ENCODE measurements at regions not wholly inside any gene's neighbourhood (a gene's known extent, or its start where the extent isn't known, plus 50 kb on each side); places are given as distances from the start of the nearest gene placed in this dataset.

DNA sequence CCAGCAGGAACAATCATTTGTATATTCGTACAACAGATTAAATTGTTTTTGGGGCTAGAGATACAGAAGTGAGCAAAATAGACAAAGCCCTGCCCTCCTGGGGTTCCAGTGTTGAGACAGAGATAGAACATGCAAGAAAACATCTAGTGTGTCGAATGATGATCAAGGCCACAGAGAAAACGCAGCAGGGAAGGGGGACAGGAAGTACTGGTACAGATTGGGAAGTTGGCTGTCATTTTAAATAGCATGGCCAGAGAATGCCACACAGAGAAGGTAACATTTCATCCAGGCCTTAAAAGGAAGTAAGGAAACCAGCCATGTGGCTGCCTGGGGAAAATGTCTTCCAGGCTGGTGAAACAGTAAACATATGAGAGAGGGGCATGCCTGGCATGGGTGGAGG lies 202.6 kb upstream of the MYLIP start:
- no peaks in the 10 kb centered on the region for H4K20me1 ChIP-seq (ENCODE audit: control insufficient read depth, insufficient read depth)
- ATAC-seq = no peak
- H3K4me2 ChIP-seq (ENCODE audit: control insufficient read depth, insufficient read depth) = no peak overlapping the region
- no peak overlapping the region for H3K4me3 ChIP-seq
- intact Hi-C loops (cut with micrococcal nuclease; ENCODE audit: unreplicated experiment) (no loop called here), in situ Hi-C loops (cut with MboI) (no loop called here)
- H3K9me3 ChIP-seq (replicated peaks; ENCODE audit: control insufficient read depth, insufficient read depth, low read length) = peaks cover 7% of the 10 kb centered on the region
- H3K27me3 ChIP-seq (replicated peaks in 1 of 2; ENCODE audit: control insufficient read depth in 2 of 2, insufficient read depth in 2 of 2, low read length in 1 of 2) = no peaks in the 10 kb centered on the region
- BruUV-seq (replicated peaks) = no TSS peak
- POLR2A ChIA-PET = no interaction called here
- no peak for DNase-seq (ENCODE audit: low read depth, low spot score)
- H2AFZ ChIP-seq (ENCODE audit: control insufficient read depth, low read depth, low read length) = no peak overlapping the region
- TF ChIP-seq SP1 (IDR thresholded peaks at IDR 0.05; ENCODE audit: low read depth, low read length) = no peak
- TF ChIP-seq TARDBP (IDR thresholded peaks at IDR 0.05; ENCODE audit: borderline replicate concordance) = no peak
- TF ChIP-seq STAT1 (conservative IDR thresholded peaks at IDR 0.05) = no peak
- no peak for TF ChIP-seq WRNIP1 (IDR thresholded peaks at IDR 0.05; ENCODE audit: borderline replicate concordance, low read depth, low read length)
- TF ChIP-seq RB1 (IDR thresholded peaks at IDR 0.05; ENCODE audit: borderline replicate concordance) = no peak
- TF ChIP-seq TAF1 (IDR thresholded peaks at IDR 0.05; ENCODE audit: borderline replicate concordance, low read depth, low read length) = no peak
- no peak for TF ChIP-seq ZNF207 (IDR thresholded peaks at IDR 0.05; ENCODE audit: borderline replicate concordance)
- no peak for TF ChIP-seq TCF7 (IDR thresholded peaks at IDR 0.05; ENCODE audit: borderline replicate concordance)
- TF ChIP-seq SIX5 (IDR thresholded peaks at IDR 0.05; ENCODE audit: low read depth, low read length, severe bottlenecking) = no peak
- TF ChIP-seq, protein P1, sequence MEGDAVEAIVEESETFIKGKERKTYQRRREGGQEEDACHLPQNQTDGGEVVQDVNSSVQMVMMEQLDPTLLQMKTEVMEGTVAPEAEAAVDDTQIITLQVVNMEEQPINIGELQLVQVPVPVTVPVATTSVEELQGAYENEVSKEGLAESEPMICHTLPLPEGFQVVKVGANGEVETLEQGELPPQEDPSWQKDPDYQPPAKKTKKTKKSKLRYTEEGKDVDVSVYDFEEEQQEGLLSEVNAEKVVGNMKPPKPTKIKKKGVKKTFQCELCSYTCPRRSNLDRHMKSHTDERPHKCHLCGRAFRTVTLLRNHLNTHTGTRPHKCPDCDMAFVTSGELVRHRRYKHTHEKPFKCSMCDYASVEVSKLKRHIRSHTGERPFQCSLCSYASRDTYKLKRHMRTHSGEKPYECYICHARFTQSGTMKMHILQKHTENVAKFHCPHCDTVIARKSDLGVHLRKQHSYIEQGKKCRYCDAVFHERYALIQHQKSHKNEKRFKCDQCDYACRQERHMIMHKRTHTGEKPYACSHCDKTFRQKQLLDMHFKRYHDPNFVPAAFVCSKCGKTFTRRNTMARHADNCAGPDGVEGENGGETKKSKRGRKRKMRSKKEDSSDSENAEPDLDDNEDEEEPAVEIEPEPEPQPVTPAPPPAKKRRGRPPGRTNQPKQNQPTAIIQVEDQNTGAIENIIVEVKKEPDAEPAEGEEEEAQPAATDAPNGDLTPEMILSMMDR (IDR thresholded peaks at IDR 0.05 in 2 of 3, conservative IDR thresholded peaks at IDR 0.05 in 1 of 3; ENCODE audit: control insufficient read depth in 2 of 3, extremely low read depth in 1 of 3, insufficient read depth in 1 of 3, low read depth in 3 of 3, low read length in 3 of 3) = no peak
- TF ChIP-seq, protein P2, sequence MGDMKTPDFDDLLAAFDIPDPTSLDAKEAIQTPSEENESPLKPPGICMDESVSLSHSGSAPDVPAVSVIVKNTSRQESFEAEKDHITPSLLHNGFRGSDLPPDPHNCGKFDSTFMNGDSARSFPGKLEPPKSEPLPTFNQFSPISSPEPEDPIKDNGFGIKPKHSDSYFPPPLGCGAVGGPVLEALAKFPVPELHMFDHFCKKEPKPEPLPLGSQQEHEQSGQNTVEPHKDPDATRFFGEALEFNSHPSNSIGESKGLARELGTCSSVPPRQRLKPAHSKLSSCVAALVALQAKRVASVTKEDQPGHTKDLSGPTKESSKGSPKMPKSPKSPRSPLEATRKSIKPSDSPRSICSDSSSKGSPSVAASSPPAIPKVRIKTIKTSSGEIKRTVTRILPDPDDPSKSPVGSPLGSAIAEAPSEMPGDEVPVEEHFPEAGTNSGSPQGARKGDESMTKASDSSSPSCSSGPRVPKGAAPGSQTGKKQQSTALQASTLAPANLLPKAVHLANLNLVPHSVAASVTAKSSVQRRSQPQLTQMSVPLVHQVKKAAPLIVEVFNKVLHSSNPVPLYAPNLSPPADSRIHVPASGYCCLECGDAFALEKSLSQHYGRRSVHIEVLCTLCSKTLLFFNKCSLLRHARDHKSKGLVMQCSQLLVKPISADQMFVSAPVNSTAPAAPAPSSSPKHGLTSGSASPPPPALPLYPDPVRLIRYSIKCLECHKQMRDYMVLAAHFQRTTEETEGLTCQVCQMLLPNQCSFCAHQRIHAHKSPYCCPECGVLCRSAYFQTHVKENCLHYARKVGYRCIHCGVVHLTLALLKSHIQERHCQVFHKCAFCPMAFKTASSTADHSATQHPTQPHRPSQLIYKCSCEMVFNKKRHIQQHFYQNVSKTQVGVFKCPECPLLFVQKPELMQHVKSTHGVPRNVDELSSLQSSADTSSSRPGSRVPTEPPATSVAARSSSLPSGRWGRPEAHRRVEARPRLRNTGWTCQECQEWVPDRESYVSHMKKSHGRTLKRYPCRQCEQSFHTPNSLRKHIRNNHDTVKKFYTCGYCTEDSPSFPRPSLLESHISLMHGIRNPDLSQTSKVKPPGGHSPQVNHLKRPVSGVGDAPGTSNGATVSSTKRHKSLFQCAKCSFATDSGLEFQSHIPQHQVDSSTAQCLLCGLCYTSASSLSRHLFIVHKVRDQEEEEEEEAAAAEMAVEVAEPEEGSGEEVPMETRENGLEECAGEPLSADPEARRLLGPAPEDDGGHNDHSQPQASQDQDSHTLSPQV (IDR thresholded peaks at IDR 0.05) = no peak
- TF ChIP-seq NFXL1 (IDR thresholded peaks at IDR 0.05; ENCODE audit: borderline replicate concordance) = no peak
- no peak for TF ChIP-seq CREM (IDR thresholded peaks at IDR 0.05; ENCODE audit: low read depth)
- no peak for TF ChIP-seq ASH2L (IDR thresholded peaks at IDR 0.05; ENCODE audit: borderline replicate concordance, low read depth)
- TF ChIP-seq CHD2 (IDR thresholded peaks at IDR 0.05; ENCODE audit: borderline replicate concordance, low read depth, low read length) = no peak
- TF ChIP-seq ZNF384 (IDR thresholded peaks at IDR 0.05; ENCODE audit: borderline replicate concordance, low read depth, low read length) = no peak
- no peak for TF ChIP-seq YBX1 (IDR thresholded peaks at IDR 0.05)
- no peak overlapping the region for H3K27ac ChIP-seq (ENCODE audit: control insufficient read depth, insufficient read depth)
- H3K9ac ChIP-seq (ENCODE audit: control insufficient read depth, insufficient read depth, low read length) = no peak overlapping the region
- WGBS (ENCODE audit: insufficient coverage, insufficient replicate concordance, low lambda C conversion rate, missing lambda C conversion rate) = 36% methylated on average over 3 of the region's 3 CpGs
- H3K36me3 ChIP-seq (ENCODE audit: control insufficient read depth in 2 of 2, insufficient read depth in 2 of 2, low read length in 1 of 2) = no peaks in the 10 kb centered on the region
- SMC1A ChIA-PET (ENCODE audit: uncharacterized antibody, unreplicated experiment) = no interaction called here
- no peak for FAIRE-seq
- CTCF ChIA-PET = no interaction called here
- no peaks in the 10 kb centered on the region for H3K79me2 ChIP-seq (ENCODE audit: control insufficient read depth, insufficient read depth, low read length)
- RAD21 ChIA-PET (ENCODE audit: unreplicated experiment) = no interaction called here
- H3K4me1 ChIP-seq (ENCODE audit: control insufficient read depth, insufficient read depth, low read length) = no peaks in the 10 kb centered on the region

Data from GM12878 (cell line).